Stimulated activated CD4-positive, alpha-beta T cell treated with anti-CD3 and anti-CD28 coated beads, Interleukin-2, amount 100 ng/mL, for 48 hours (primary cell): ENCODE measurements at regions not wholly inside any gene's neighbourhood (a gene's known extent, or its start where the extent isn't known, plus 50 kb on each side); places are given as distances from the start of the nearest gene placed in this dataset.
"Not testable (repeated sequence)": the region's sequence is repeated elsewhere in the genome, so short reads cannot be mapped to it uniquely, and the experiment has no call there.

ENCODE experiments used
- DNase-seq, 2 donors: peaks; one replicate each; pipeline ENCODE4 v3.0.0-alpha.2; 2020

GRCh38 chr9:15372455-15372854 is 50.2 kb upstream of the SNAPC3 start:
- DNase-seq, result no peak

GRCh38 chr9:15371448-15371845 is 51.2 kb upstream of the SNAPC3 start:
- DNase-seq, result no peak

- DNase-seq, result no peak
These were observed 51.9 kb upstream of the SNAPC3 start for GRCh38 chr9:15370466-15371447.

- no peak for DNase-seq
These were observed 52.8 kb upstream of the SNAPC3 start for GRCh38 chr9:15369871-15370270.

- no peak for DNase-seq
These were observed 53.4 kb upstream of the SNAPC3 start for GRCh38 chr9:15369238-15369637.

- not testable (repeated sequence) for DNase-seq
These were observed 57.6 kb upstream of the SNAPC3 start for GRCh38 chr9:15364975-15365553.

- no peak for DNase-seq
These were observed 54.7 kb upstream of the TTC39B start for GRCh38 chr9:15361737-15362136.

GRCh38 chr9:15357050-15357653 is 50.1 kb upstream of the TTC39B start:
- peak in 1 of 2 donors; percentile 9 for DNase-seq
